ENCODE measurements at regions not wholly inside any gene's neighbourhood (a gene's known extent, or its start where the extent isn't known, plus 50 kb on each side); places are given as distances from the start of the nearest gene placed in this dataset.

DNA sequence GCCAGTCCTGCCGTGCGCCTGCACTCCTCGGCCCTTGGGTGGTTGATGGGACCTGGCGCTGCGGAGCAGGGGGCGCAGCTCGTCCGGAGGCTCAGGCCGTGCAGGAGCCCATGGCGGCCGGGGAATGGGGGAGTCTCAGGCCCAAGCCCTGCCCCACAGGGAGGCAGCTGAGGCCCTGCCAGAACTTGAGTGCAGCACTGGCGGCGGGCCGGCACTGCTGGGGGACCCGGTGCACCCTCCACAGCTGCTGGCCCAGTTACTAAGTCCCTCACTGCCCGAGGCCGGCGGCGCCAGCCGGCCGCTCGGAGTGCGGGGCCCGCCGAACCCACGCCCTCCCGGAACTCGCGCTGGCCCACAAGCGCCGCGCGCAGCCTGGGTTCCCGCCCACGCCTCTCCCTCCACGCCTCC, 190.9 kb upstream of the MME start:
- Histone ChIP-seq H3K79me1 (ENCODE audit: low read length) (no peaks in the 10 kb centered on the region), H3K27ac (ENCODE audit: low read depth, low read length) (no peak overlapping the region), H3K27me3 (ENCODE audit: insufficient read depth, low read length) (no peaks in the 10 kb centered on the region), H3K9ac (ENCODE audit: low read length) (no peak overlapping the region), H3K18ac (ENCODE audit: low read length) (no peak overlapping the region), H4K8ac (ENCODE audit: low read depth, low read length) (no peak overlapping the region), H3K14ac (ENCODE audit: low read length) (no peak overlapping the region), H2BK120ac (ENCODE audit: insufficient read depth, low read length, poor library complexity) (no peak overlapping the region), H3K4me2 (ENCODE audit: low read length) (no peak overlapping the region), H2BK12ac (ENCODE audit: low read length) (no peak overlapping the region), H3K36me3 (ENCODE audit: control insufficient read depth in 1 of 2, insufficient read depth in 2 of 2, low read length in 2 of 2) (no peaks in the 10 kb centered on the region), H3K23ac (ENCODE audit: low read length) (no peak overlapping the region), H3K4me3 (ENCODE audit: low read depth, low read length) (no peak overlapping the region), H3K9me3 (ENCODE audit: insufficient read depth, low read depth, low read length) (peaks cover 2% of the 10 kb centered on the region), H2BK5ac (ENCODE audit: low read depth, low read length, poor library complexity) (no peak overlapping the region), H3K4ac (ENCODE audit: low read depth, low read length) (no peak overlapping the region), H2AK5ac (ENCODE audit: low read length) (no peak overlapping the region), H3K4me1 (ENCODE audit: control insufficient read depth in 1 of 2, insufficient read depth in 2 of 2, low read length in 2 of 2) (no peaks in the 10 kb centered on the region), H2AFZ (ENCODE audit: insufficient read depth, low read length, poor library complexity) (no peak overlapping the region), H3K79me2 (ENCODE audit: control insufficient read depth, insufficient read depth, low read length, poor library complexity) (no peaks in the 10 kb centered on the region), H4K12ac (ENCODE audit: low read depth, low read length) (no peak overlapping the region), H4K91ac (ENCODE audit: low read depth, low read length) (no peak overlapping the region)
- WGBS (ENCODE audit: extremely low coverage, insufficient coverage, insufficient read length) = no CpG with 5 or more reads among the region's 36 CpGs
- no peak for DNase-seq

DNA sequence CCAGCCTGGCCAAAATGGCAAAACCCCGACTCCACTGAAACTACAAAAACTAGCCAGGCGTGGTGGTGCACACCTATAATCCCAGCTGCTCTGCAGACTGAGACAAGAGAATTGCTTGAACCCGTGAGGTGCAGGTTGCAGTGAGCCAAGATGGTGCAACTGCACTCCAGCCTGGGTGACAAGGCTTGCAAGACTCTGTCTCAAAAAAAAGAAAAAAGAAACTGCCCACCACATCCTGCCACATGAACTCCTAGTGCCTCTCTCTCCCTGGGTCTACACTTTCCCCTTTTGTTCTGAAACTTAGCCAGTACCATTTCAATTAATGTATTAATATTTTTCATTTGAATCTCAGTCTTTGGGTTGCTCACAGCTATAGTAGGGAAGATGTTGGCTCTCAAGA, 192.2 kb upstream of the MME start:
- Histone ChIP-seq H3K4me2 (ENCODE audit: low read length) (no peak overlapping the region), H4K91ac (ENCODE audit: low read depth, low read length) (no peak overlapping the region), H4K12ac (ENCODE audit: low read depth, low read length) (no peak overlapping the region), H3K9ac (ENCODE audit: low read length) (no peak overlapping the region), H3K79me2 (ENCODE audit: control insufficient read depth, insufficient read depth, low read length, poor library complexity) (no peaks in the 10 kb centered on the region), H2AFZ (ENCODE audit: insufficient read depth, low read length, poor library complexity) (no peak overlapping the region), H3K4me3 (ENCODE audit: low read depth, low read length) (no peak overlapping the region), H2AK5ac (ENCODE audit: low read length) (no peak overlapping the region), H2BK120ac (ENCODE audit: insufficient read depth, low read length, poor library complexity) (no peak overlapping the region), H3K4ac (ENCODE audit: low read depth, low read length) (no peak overlapping the region), H3K27ac (ENCODE audit: low read depth, low read length) (no peak overlapping the region), H3K18ac (ENCODE audit: low read length) (no peak overlapping the region), H3K27me3 (ENCODE audit: insufficient read depth, low read length) (no peaks in the 10 kb centered on the region), H3K79me1 (ENCODE audit: low read length) (no peaks in the 10 kb centered on the region), H4K8ac (ENCODE audit: low read depth, low read length) (no peak overlapping the region), H2BK5ac (ENCODE audit: low read depth, low read length, poor library complexity) (no peak overlapping the region), H3K23ac (ENCODE audit: low read length) (no peak overlapping the region), H3K14ac (ENCODE audit: low read length) (no peak overlapping the region), H3K4me1 (ENCODE audit: control insufficient read depth in 1 of 2, insufficient read depth in 2 of 2, low read length in 2 of 2) (no peaks in the 10 kb centered on the region), H3K9me3 (ENCODE audit: insufficient read depth, low read depth, low read length) (peaks cover 2% of the 10 kb centered on the region), H3K36me3 (ENCODE audit: control insufficient read depth in 1 of 2, insufficient read depth in 2 of 2, low read length in 2 of 2) (no peaks in the 10 kb centered on the region), H2BK12ac (ENCODE audit: low read length) (no peak overlapping the region)
- DNase-seq = no peak
- no CpG with 5 or more reads among the region's 3 CpGs for WGBS (ENCODE audit: extremely low coverage, insufficient coverage, insufficient read length)

DNA sequence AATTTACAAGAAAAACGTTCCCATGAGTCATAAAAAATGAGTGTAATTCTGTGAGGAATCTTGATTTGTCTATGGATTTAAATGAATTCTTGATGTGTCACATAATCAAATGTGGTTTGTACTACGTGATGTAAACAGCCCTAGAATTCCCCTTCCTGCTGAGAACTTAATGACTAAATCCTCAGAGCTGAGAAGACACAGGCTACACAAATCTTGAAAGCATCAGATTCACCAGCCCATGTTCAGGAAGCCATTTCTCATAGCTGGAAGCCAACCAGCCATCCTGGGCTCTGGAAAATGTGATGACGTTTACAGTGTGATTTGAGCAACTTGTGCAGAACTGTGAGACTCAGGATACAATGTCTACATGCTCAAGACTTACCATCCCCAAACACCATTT, 193.7 kb upstream of the MME start:
- Histone ChIP-seq H3K4me1 (ENCODE audit: control insufficient read depth in 1 of 2, insufficient read depth in 2 of 2, low read length in 2 of 2) (no peaks in the 10 kb centered on the region), H3K23ac (ENCODE audit: low read length) (no peak overlapping the region), H3K9ac (ENCODE audit: low read length) (no peak overlapping the region), H2AK5ac (ENCODE audit: low read length) (no peak overlapping the region), H3K4me2 (ENCODE audit: low read length) (no peak overlapping the region), H2BK5ac (ENCODE audit: low read depth, low read length, poor library complexity) (no peak overlapping the region), H3K27ac (ENCODE audit: low read depth, low read length) (no peak overlapping the region), H3K36me3 (ENCODE audit: control insufficient read depth in 1 of 2, insufficient read depth in 2 of 2, low read length in 2 of 2) (no peaks in the 10 kb centered on the region), H2BK12ac (ENCODE audit: low read length) (no peak overlapping the region), H2AFZ (ENCODE audit: insufficient read depth, low read length, poor library complexity) (no peak overlapping the region), H3K79me2 (ENCODE audit: control insufficient read depth, insufficient read depth, low read length, poor library complexity) (no peaks in the 10 kb centered on the region), H4K8ac (ENCODE audit: low read depth, low read length) (no peak overlapping the region), H3K14ac (ENCODE audit: low read length) (no peak overlapping the region), H4K12ac (ENCODE audit: low read depth, low read length) (no peak overlapping the region), H3K4me3 (ENCODE audit: low read depth, low read length) (no peak overlapping the region), H3K4ac (ENCODE audit: low read depth, low read length) (no peak overlapping the region), H2BK120ac (ENCODE audit: insufficient read depth, low read length, poor library complexity) (no peak overlapping the region), H4K91ac (ENCODE audit: low read depth, low read length) (no peak overlapping the region), H3K9me3 (ENCODE audit: insufficient read depth, low read depth, low read length) (peaks cover 2% of the 10 kb centered on the region), H3K18ac (ENCODE audit: low read length) (no peak overlapping the region), H3K79me1 (ENCODE audit: low read length) (no peaks in the 10 kb centered on the region), H3K27me3 (ENCODE audit: insufficient read depth, low read length) (no peaks in the 10 kb centered on the region)
- DNase-seq = peak; percentile 5 to 53
- no CpG with 5 or more reads among the region's 3 CpGs for WGBS (ENCODE audit: extremely low coverage, insufficient coverage, insufficient read length)

DNA sequence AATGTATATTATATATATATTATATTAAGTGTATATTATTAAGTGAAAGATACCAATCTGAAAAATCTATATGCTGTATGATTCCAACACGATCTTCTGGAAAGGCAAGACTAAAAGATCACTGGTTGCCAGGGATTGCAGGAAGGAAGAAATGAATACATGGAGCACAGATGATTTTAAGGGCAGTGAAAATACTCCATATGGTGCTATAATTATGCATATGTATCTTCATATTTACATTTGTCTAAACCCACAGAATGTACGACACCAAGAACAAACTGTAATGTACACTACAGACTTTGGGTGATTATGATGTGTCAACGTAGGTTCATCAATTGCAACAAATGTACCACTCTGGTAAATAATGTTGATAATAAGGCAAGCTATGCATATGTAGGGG, 194.7 kb upstream of the MME start:
- H3K23ac ChIP-seq (ENCODE audit: low read length) = no peak overlapping the region
- H2BK5ac ChIP-seq (ENCODE audit: low read depth, low read length, poor library complexity) = no peak overlapping the region
- H4K12ac ChIP-seq (ENCODE audit: low read depth, low read length) = no peak overlapping the region
- H2BK120ac ChIP-seq (ENCODE audit: insufficient read depth, low read length, poor library complexity) = no peak overlapping the region
- no peak overlapping the region for H3K4ac ChIP-seq (ENCODE audit: low read depth, low read length)
- H3K79me1 ChIP-seq (ENCODE audit: low read length) = no peaks in the 10 kb centered on the region
- H3K18ac ChIP-seq (ENCODE audit: low read length) = no peak overlapping the region
- H4K8ac ChIP-seq (ENCODE audit: low read depth, low read length) = no peak overlapping the region
- no peaks in the 10 kb centered on the region for H3K79me2 ChIP-seq (ENCODE audit: control insufficient read depth, insufficient read depth, low read length, poor library complexity)
- H4K91ac ChIP-seq (ENCODE audit: low read depth, low read length) = no peak overlapping the region
- H3K36me3 ChIP-seq (ENCODE audit: control insufficient read depth in 1 of 2, insufficient read depth in 2 of 2, low read length in 2 of 2) = no peaks in the 10 kb centered on the region
- H3K9ac ChIP-seq (ENCODE audit: low read length) = no peak overlapping the region
- DNase-seq = no peak
- H3K4me3 ChIP-seq (ENCODE audit: low read depth, low read length) = no peak overlapping the region
- H2BK12ac ChIP-seq (ENCODE audit: low read length) = no peak overlapping the region
- no peaks in the 10 kb centered on the region for H3K27me3 ChIP-seq (ENCODE audit: insufficient read depth, low read length)
- no peak overlapping the region for H3K27ac ChIP-seq (ENCODE audit: low read depth, low read length)
- no peak overlapping the region for H2AK5ac ChIP-seq (ENCODE audit: low read length)
- no peak overlapping the region for H2AFZ ChIP-seq (ENCODE audit: insufficient read depth, low read length, poor library complexity)
- H3K14ac ChIP-seq (ENCODE audit: low read length) = no peak overlapping the region
- H3K4me2 ChIP-seq (ENCODE audit: low read length) = no peak overlapping the region
- peaks cover 2% of the 10 kb centered on the region for H3K9me3 ChIP-seq (ENCODE audit: insufficient read depth, low read depth, low read length)
- no peaks in the 10 kb centered on the region for H3K4me1 ChIP-seq (ENCODE audit: control insufficient read depth in 1 of 2, insufficient read depth in 2 of 2, low read length in 2 of 2)
- no CpG with 5 or more reads among the region's 3 CpGs for WGBS (ENCODE audit: extremely low coverage, insufficient coverage, insufficient read length)

DNA sequence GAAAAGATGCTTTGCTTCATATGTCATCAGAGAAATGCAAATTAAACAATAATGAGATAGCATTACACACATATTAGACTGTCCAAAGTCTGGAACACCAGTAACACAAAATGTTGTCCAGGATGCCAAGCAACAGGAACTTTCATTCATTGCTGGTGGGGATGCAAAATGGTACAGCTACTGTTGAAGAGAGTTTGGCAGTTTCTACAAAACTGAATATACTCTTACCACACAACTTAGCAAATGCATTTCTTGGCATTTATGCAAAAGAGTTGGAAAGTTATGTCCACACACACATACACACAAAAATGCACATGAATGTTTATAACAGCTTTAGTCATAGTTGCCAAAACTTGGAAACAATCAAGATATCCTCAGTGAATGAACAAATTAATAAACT, 195.2 kb upstream of the MME start:
- Histone ChIP-seq H3K23ac (ENCODE audit: low read length) (no peak overlapping the region), H2AFZ (ENCODE audit: insufficient read depth, low read length, poor library complexity) (no peak overlapping the region), H3K9ac (ENCODE audit: low read length) (no peak overlapping the region), H3K14ac (ENCODE audit: low read length) (no peak overlapping the region), H3K79me1 (ENCODE audit: low read length) (no peaks in the 10 kb centered on the region), H3K4me3 (ENCODE audit: low read depth, low read length) (no peak overlapping the region), H3K9me3 (ENCODE audit: insufficient read depth, low read depth, low read length) (peaks cover 2% of the 10 kb centered on the region), H3K27me3 (ENCODE audit: insufficient read depth, low read length) (no peaks in the 10 kb centered on the region), H3K18ac (ENCODE audit: low read length) (no peak overlapping the region), H2BK5ac (ENCODE audit: low read depth, low read length, poor library complexity) (no peak overlapping the region), H3K79me2 (ENCODE audit: control insufficient read depth, insufficient read depth, low read length, poor library complexity) (no peaks in the 10 kb centered on the region), H3K4me2 (ENCODE audit: low read length) (no peak overlapping the region), H4K12ac (ENCODE audit: low read depth, low read length) (no peak overlapping the region), H3K27ac (ENCODE audit: low read depth, low read length) (no peak overlapping the region), H3K36me3 (ENCODE audit: control insufficient read depth in 1 of 2, insufficient read depth in 2 of 2, low read length in 2 of 2) (no peaks in the 10 kb centered on the region), H2AK5ac (ENCODE audit: low read length) (no peak overlapping the region), H2BK120ac (ENCODE audit: insufficient read depth, low read length, poor library complexity) (no peak overlapping the region), H3K4me1 (ENCODE audit: control insufficient read depth in 1 of 2, insufficient read depth in 2 of 2, low read length in 2 of 2) (no peaks in the 10 kb centered on the region), H4K91ac (ENCODE audit: low read depth, low read length) (no peak overlapping the region), H3K4ac (ENCODE audit: low read depth, low read length) (no peak overlapping the region), H2BK12ac (ENCODE audit: low read length) (no peak overlapping the region), H4K8ac (ENCODE audit: low read depth, low read length) (no peak overlapping the region)
- DNase-seq = no peak
